ENCODE measurements at regions not wholly inside any gene's neighbourhood (a gene's known extent, or its start where the extent isn't known, plus 50 kb on each side); places are given as distances from the start of the nearest gene placed in this dataset.

DNA sequence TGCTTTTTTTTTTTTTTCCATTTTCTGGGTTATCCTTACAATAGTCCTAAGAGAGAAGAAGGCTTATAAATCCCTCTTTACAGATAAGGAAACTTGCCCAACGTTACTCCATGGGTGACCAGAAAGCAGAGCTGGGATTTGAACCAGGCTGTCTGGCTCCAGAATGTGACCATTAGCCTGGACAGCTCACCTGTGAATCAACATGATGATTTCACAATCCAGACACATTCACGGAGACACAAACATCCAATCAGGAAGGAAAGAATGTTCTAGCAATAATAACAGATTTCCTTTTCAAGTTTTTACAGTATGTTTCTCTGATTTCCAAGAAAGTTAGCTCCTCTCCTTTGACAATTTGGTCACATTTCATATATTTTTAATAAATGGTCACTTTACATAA lies 118.3 kb downstream of the GALC start:
- TF ChIP-seq, protein P1, sequence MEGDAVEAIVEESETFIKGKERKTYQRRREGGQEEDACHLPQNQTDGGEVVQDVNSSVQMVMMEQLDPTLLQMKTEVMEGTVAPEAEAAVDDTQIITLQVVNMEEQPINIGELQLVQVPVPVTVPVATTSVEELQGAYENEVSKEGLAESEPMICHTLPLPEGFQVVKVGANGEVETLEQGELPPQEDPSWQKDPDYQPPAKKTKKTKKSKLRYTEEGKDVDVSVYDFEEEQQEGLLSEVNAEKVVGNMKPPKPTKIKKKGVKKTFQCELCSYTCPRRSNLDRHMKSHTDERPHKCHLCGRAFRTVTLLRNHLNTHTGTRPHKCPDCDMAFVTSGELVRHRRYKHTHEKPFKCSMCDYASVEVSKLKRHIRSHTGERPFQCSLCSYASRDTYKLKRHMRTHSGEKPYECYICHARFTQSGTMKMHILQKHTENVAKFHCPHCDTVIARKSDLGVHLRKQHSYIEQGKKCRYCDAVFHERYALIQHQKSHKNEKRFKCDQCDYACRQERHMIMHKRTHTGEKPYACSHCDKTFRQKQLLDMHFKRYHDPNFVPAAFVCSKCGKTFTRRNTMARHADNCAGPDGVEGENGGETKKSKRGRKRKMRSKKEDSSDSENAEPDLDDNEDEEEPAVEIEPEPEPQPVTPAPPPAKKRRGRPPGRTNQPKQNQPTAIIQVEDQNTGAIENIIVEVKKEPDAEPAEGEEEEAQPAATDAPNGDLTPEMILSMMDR (conservative IDR thresholded peaks at IDR 0.05), result no peak
- H3K4me3 Mint-ChIP-seq, result no peak overlapping the region
- no peak for DNase-seq

DNA sequence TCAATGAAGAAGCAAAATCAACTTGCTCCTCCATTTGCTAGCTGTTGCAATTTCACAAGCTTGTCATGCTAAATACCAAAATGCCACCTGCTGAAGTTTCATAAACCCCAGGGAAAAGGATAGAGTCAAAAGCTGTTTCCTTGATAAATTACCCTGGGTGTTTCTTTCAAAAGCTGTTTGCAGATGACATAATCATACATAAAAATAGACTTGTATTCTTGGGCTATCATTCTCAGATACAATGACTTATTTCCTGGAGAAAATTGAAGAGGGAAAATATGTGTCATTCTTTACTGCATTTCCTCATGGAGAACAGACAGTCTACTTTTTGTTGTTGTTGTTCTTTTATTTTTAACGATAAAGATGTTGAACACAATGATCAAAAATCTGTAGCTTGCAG lies 119.2 kb downstream of the GALC start:
- H3K4me3 ChIP-seq (ENCODE audit: low read length), result no peak overlapping the region
- Mint-ChIP-seq H3K4me3 (no peak overlapping the region), H3K27me3 (ENCODE audit: insufficient read depth) (no peaks in the 10 kb centered on the region), H3K9me3 (no peaks in the 10 kb centered on the region), H3K36me3 (ENCODE audit: low read depth) (no peaks in the 10 kb centered on the region), H3K4me1 (peaks cover 34% of the 10 kb centered on the region), H3K27ac (no peak overlapping the region)
- no peaks in the 10 kb centered on the region for H3K27me3 ChIP-seq (ENCODE audit: control insufficient read depth, insufficient read depth, low read length, poor library complexity, severe bottlenecking)
- H3K4me1 ChIP-seq (ENCODE audit: control insufficient read depth, insufficient read depth, low read length), result peaks cover 19% of the 10 kb centered on the region
- H3K9me3 ChIP-seq (ENCODE audit: control insufficient read depth, low read length), result peaks cover 7% of the 10 kb centered on the region
- no peak for DNase-seq
- TF ChIP-seq, protein P1 (conservative IDR thresholded peaks at IDR 0.05), result no peak
- WGBS, 2 experiments (ENCODE audit: insufficient coverage in 1 of 2, insufficient read length in 1 of 2), result 88 to 100% methylated on average over 1 of the region's 1 CpG
- no peaks in the 10 kb centered on the region for H3K36me3 ChIP-seq (ENCODE audit: control insufficient read depth, insufficient read depth, low read length)
- H3K27ac ChIP-seq (ENCODE audit: low read depth, low read length), result no peak overlapping the region
- no peak overlapping the region for H3K9ac ChIP-seq (ENCODE audit: extremely low read depth, low read length, poor library complexity, severe bottlenecking)

More for the DNA sequence above, 118.3 kb downstream of the GALC start:
- no peaks in the 10 kb centered on the region for H3K9me3 Mint-ChIP-seq
- H3K4me3 ChIP-seq (ENCODE audit: low read length), result no peak overlapping the region
- H3K9me3 ChIP-seq (ENCODE audit: control insufficient read depth, low read length), result peaks cover 7% of the 10 kb centered on the region
- H3K27me3 Mint-ChIP-seq (ENCODE audit: insufficient read depth), result no peaks in the 10 kb centered on the region
- H3K4me1 Mint-ChIP-seq, result peaks cover 25% of the 10 kb centered on the region
- peaks cover 10% of the 10 kb centered on the region for H3K4me1 ChIP-seq (ENCODE audit: control insufficient read depth, insufficient read depth, low read length)
- no peak overlapping the region for H3K27ac ChIP-seq (ENCODE audit: low read depth, low read length)
- no peaks in the 10 kb centered on the region for H3K36me3 Mint-ChIP-seq (ENCODE audit: low read depth)
- WGBS, 2 experiments (ENCODE audit: insufficient coverage in 1 of 2, insufficient read length in 1 of 2), result 80 to 95% methylated on average over 2 of the region's 2 CpGs
- H3K27me3 ChIP-seq (ENCODE audit: control insufficient read depth, insufficient read depth, low read length, poor library complexity, severe bottlenecking), result no peaks in the 10 kb centered on the region
- H3K36me3 ChIP-seq (ENCODE audit: control insufficient read depth, insufficient read depth, low read length), result no peaks in the 10 kb centered on the region
- H3K9ac ChIP-seq (ENCODE audit: extremely low read depth, low read length, poor library complexity, severe bottlenecking), result no peak overlapping the region
- H3K27ac Mint-ChIP-seq, result no peak overlapping the region

DNA sequence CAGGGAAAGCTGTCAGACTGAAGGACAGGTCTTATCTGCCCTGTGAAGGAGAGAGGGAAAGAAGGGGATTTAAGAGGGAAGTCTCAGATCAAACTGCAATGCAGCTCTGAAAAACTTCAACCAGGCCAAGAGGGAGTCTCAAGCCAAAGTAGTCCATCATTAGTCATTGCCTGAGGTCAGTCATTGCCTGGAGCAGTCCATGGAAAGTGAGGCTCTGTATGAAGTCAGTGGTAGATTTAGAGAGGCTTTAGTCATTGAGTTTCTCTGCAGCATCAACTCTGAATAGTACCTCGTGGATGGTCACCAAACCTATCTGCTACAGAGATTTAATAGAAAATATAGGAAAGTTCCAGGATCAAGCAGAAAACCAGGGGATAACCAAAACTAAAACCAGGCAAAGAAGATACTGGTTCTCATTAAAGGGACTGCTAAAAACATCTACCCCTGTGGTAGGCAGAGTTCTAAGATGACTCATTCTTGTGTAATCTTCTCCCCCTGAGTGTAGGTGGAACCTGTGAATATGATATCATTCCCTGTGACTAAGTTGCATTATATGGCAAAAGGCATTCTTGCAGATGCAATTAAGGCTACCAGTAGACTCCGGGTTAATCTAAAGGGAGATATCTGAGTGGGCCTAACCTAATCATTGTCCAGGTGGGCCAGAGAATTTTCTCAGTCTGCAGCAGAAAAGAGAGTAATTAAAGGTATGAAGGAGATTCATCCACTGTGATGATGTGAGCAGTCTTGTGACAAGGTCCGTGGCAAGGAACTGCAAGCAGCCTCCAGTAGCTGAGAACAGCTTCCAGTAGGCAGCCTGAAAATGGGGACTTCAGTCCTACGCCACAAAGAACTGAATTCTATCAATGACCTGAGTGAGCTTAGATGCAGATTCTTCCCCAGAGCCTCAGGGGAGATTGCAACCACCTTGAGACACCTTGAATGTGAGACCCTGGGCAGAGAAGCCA lies 123.1 kb downstream of the GALC start:
- Mint-ChIP-seq H3K9me3 (peaks cover 5% of the 10 kb centered on the region), H3K4me3 (no peak overlapping the region), H3K36me3 (ENCODE audit: low read depth) (no peaks in the 10 kb centered on the region), H3K4me1 (peaks cover 37% of the 10 kb centered on the region), H3K27ac (peak overlapping the region; percentile 45), H3K27me3 (ENCODE audit: insufficient read depth) (peaks cover 2% of the 10 kb centered on the region)
- Histone ChIP-seq H3K4me1 (ENCODE audit: control insufficient read depth, insufficient read depth, low read length) (peaks cover 19% of the 10 kb centered on the region), H3K9me3 (ENCODE audit: control insufficient read depth, low read length) (peaks cover 13% of the 10 kb centered on the region), H3K4me3 (ENCODE audit: low read length) (peak overlapping the region; percentile 26), H3K27me3 (ENCODE audit: control insufficient read depth, insufficient read depth, low read length, poor library complexity, severe bottlenecking) (no peaks in the 10 kb centered on the region), H3K36me3 (ENCODE audit: control insufficient read depth, insufficient read depth, low read length) (no peaks in the 10 kb centered on the region), H3K9ac (ENCODE audit: extremely low read depth, low read length, poor library complexity, severe bottlenecking) (no peak overlapping the region), H3K27ac (ENCODE audit: low read depth, low read length) (no peak overlapping the region)
- 56 to 73% methylated on average over 1 to 4 of the region's 4 CpGs for WGBS, 2 experiments (ENCODE audit: insufficient coverage in 1 of 2, insufficient read length in 1 of 2)
- peak; percentile 50 for DNase-seq
- TF ChIP-seq, protein P1 (conservative IDR thresholded peaks at IDR 0.05), result no peak

Data from endodermal cell (in vitro differentiated cells).